Smooth muscle cell (in vitro differentiated cells): ENCODE measurements at regions not wholly inside any gene's neighbourhood (a gene's known extent, or its start where the extent isn't known, plus 50 kb on each side); places are given as distances from the start of the nearest gene placed in this dataset.

ENCODE experiments used
- DNase-seq: peaks from one replicate; lab custom pipeline; 2025; ENCODE audit not compliant: unreplicated experiment; lab: John Stamatoyannopoulos, UW
- H2AFZ ChIP-seq: fragments of 200-600 bp; sonication (generic); 2 replicates; pipeline ENCODE4 v1.6.0; 2016; ENCODE audit warnings: antibody characterized with exemption, low read depth, mild to moderate bottlenecking
- H3F3A ChIP-seq: fragments of 200-600 bp; sonication (generic); 2 replicates; pipeline ENCODE4 v1.6.0; 2017; ENCODE audit warnings: antibody characterized with exemption, low read depth
- H3K27ac ChIP-seq: fragments of 200-600 bp; sonication (generic); 2 replicates; pipeline ENCODE4 v1.5.1; 2016; ENCODE audit warnings: low read depth, mild to moderate bottlenecking
- H3K27me3 ChIP-seq: fragments of 200-600 bp; sonication (generic); 2 replicates; pipeline ENCODE4 v1.6.1; 2016; ENCODE audit warnings: low read depth, mild to moderate bottlenecking
- H3K36me3 ChIP-seq: fragments of 200-600 bp; sonication (generic); 2 replicates; pipeline ENCODE4 v1.5.1; 2016; ENCODE audit warnings: low read depth
- H3K4me1 ChIP-seq: fragments of 200-600 bp; sonication (generic); 2 replicates; pipeline ENCODE4 v1.5.1; 2016; ENCODE audit warnings: low read depth
- H3K4me2 ChIP-seq: fragments of 200-600 bp; sonication (generic); 2 replicates; pipeline ENCODE4 v1.6.0; 2016; ENCODE audit warnings: mild to moderate bottlenecking
- H3K4me3 ChIP-seq: fragments of 200-600 bp; sonication (generic); 2 replicates; pipeline ENCODE4 v1.5.1; 2016; ENCODE audit warnings: mild to moderate bottlenecking
- H3K79me2 ChIP-seq: fragments of 200-600 bp; sonication (generic); 2 replicates; pipeline ENCODE4 v1.6.0; 2016; ENCODE audit warnings: low read depth, mild to moderate bottlenecking
- H3K9ac ChIP-seq: fragments of 200-600 bp; sonication (generic); 2 replicates; pipeline ENCODE4 v1.6.0; 2016; ENCODE audit warnings: low read depth
- H3K9me3 ChIP-seq: fragments of 200-600 bp; sonication (generic); replicated peaks from 2 replicates; pipeline ENCODE4 v1.5.1; 2016; ENCODE audit warnings: low read depth
- H4K20me1 ChIP-seq: fragments of 200-600 bp; sonication (generic); 2 replicates; pipeline ENCODE4 v1.6.0; 2016; ENCODE audit warnings: low read depth
- WGBS: methylation state at CpG from one replicate; pipeline ENCODE4 v1.1.7; 2016; ENCODE audit warnings: low lambda C conversion rate; 5-methylcytosine and 5-hydroxymethylcytosine counted together
- TF ChIP-seq, protein P1 (sequence below): fragments of 200-600 bp; sonication (generic); IDR thresholded peaks from 2 replicates; pipeline ENCODE4 v1.5.1; 2017; ENCODE audit warnings: borderline replicate concordance, mild to moderate bottlenecking, antibody characterized with exemption; ENCODE audit not compliant: insufficient read depth, poor library complexity, severe bottlenecking

- WGBS: 96% methylated on average over 1 of the region's 1 CpG
- DNase-seq: no peak
- H3K9ac ChIP-seq: no peak overlapping the region
These were observed 377.3 kb upstream of the NFE2L3 start for GRCh38 chr7:25774675-25775074.

GRCh38 chr7:25775570-25775969 lies 376.4 kb upstream of the NFE2L3 start:
- Histone ChIP-seq H3K79me2 (no peaks in the 10 kb centered on the region), H3K9me3 (no peaks in the 10 kb centered on the region), H3F3A (no peaks in the 10 kb centered on the region), H2AFZ (no peak overlapping the region), H3K4me1 (no peaks in the 10 kb centered on the region), H3K4me3 (no peak overlapping the region), H3K27ac (no peak overlapping the region), H3K36me3 (no peaks in the 10 kb centered on the region), H3K27me3 (no peaks in the 10 kb centered on the region), H4K20me1 (no peaks in the 10 kb centered on the region), H3K9ac (no peak overlapping the region), H3K4me2 (no peak overlapping the region)
- TF ChIP-seq, protein P1, sequence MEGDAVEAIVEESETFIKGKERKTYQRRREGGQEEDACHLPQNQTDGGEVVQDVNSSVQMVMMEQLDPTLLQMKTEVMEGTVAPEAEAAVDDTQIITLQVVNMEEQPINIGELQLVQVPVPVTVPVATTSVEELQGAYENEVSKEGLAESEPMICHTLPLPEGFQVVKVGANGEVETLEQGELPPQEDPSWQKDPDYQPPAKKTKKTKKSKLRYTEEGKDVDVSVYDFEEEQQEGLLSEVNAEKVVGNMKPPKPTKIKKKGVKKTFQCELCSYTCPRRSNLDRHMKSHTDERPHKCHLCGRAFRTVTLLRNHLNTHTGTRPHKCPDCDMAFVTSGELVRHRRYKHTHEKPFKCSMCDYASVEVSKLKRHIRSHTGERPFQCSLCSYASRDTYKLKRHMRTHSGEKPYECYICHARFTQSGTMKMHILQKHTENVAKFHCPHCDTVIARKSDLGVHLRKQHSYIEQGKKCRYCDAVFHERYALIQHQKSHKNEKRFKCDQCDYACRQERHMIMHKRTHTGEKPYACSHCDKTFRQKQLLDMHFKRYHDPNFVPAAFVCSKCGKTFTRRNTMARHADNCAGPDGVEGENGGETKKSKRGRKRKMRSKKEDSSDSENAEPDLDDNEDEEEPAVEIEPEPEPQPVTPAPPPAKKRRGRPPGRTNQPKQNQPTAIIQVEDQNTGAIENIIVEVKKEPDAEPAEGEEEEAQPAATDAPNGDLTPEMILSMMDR: no peak
- 94% methylated on average over 4 of the region's 4 CpGs for WGBS
- no peak for DNase-seq

More at GRCh38 chr7:25774675-25775074, 377.3 kb upstream of the NFE2L3 start:
- Histone ChIP-seq H3F3A (no peaks in the 10 kb centered on the region), H3K4me1 (no peaks in the 10 kb centered on the region), H3K4me2 (no peak overlapping the region), H3K36me3 (no peaks in the 10 kb centered on the region), H4K20me1 (no peaks in the 10 kb centered on the region), H3K27me3 (no peaks in the 10 kb centered on the region), H3K79me2 (no peaks in the 10 kb centered on the region), H3K27ac (no peak overlapping the region), H3K4me3 (no peak overlapping the region), H2AFZ (no peak overlapping the region), H3K9me3 (no peaks in the 10 kb centered on the region)
- TF ChIP-seq, protein P1: no peak

DNA sequence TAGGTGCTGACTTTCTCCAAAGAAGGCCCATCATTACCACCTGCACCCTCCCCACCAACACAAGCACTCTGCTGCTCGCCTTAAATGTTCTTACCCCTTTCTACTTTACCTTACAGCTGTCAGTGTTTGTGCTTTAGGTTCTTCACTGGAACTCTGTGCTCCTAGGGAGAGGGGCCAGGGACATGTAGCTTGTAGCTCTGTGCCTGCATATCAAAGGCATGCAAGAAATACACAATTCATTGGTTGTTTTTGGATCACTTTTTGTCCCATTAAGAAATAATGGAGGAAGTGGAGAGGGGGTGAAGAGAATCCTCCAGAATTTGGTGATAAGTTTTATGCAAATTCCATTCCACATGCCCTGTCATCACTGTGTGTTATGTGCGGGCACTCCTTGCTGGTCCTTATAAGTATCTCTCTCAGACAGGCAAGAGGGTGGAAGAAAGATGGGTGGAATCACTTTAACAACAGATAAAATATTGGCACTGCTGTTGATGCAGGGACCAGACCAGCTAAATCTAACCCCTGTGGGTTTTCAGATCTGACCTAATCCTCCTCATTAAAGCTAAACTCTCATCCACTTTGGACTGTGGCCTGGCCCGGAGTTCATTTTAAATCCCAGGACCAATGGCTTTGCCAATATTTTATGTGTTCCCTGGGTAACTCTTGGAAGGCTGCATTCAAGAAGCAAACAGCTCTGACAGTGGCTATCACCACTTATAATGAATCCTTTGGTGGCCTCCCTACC lies 375.8 kb upstream of the NFE2L3 start:
- Histone ChIP-seq H4K20me1 (no peaks in the 10 kb centered on the region), H3F3A (no peaks in the 10 kb centered on the region), H3K27me3 (no peaks in the 10 kb centered on the region), H3K79me2 (no peaks in the 10 kb centered on the region), H3K27ac (no peak overlapping the region), H2AFZ (no peak overlapping the region), H3K4me2 (no peak overlapping the region), H3K4me3 (no peak overlapping the region), H3K9me3 (no peaks in the 10 kb centered on the region), H3K36me3 (no peaks in the 10 kb centered on the region), H3K9ac (no peak overlapping the region), H3K4me1 (no peaks in the 10 kb centered on the region)
- no peak for DNase-seq
- WGBS: 61% methylated on average over 3 of the region's 3 CpGs
- TF ChIP-seq, protein P1: no peak

DNA sequence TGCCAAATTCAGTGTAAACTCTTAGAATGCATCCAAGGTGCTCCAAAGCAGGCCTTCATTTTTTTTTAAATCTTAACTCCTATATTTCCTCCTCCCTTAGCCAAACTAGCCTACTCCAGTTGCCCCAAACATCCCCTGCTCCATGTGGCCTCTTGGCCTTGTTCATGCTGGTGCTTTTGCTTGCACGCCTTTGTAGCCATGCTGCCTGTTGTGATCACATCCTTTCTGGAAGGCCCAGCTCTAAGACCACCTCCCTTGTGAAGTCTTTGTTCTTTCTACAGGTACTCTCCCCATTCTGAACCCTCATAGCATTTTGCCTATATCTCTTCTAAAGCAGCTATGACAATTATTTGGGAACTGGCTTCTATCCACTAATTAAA lies 375.3 kb upstream of the NFE2L3 start:
- Histone ChIP-seq H3K36me3 (no peaks in the 10 kb centered on the region), H3K79me2 (no peaks in the 10 kb centered on the region), H2AFZ (no peak overlapping the region), H3K27me3 (no peaks in the 10 kb centered on the region), H3K4me1 (no peaks in the 10 kb centered on the region), H3K4me3 (no peak overlapping the region), H3K9ac (no peak overlapping the region), H3F3A (no peaks in the 10 kb centered on the region), H3K27ac (no peak overlapping the region), H3K9me3 (no peaks in the 10 kb centered on the region), H3K4me2 (no peak overlapping the region), H4K20me1 (no peaks in the 10 kb centered on the region)
- no peak for DNase-seq
- TF ChIP-seq, protein P1: no peak
- WGBS: 100% methylated on average over 1 of the region's 1 CpG
